HEK293 (cell line): ENCODE measurements at regions not wholly inside any gene's neighbourhood (a gene's known extent, or its start where the extent isn't known, plus 50 kb on each side); places are given as distances from the start of the nearest gene placed in this dataset.

ENCODE experiments used
- CTCF ChIA-PET: fragments of 350-600 bp; formaldehyde crosslinking; extraction: SDS; loops from one replicate; lab custom pipeline; 2021; ENCODE audit warnings: antibody characterized with exemption; lab: Yijun Ruan, JAX
- POLR2A ChIA-PET: fragments of 300-600 bp; formaldehyde crosslinking; extraction: SDS; loops from one replicate; lab custom pipeline; 2020; ENCODE audit warnings: antibody characterized with exemption, inconsistent platforms; lab: Yijun Ruan, JAX
- H3K27ac ChIP-seq: fragments of 200-500 bp; sonication (Bioruptor generic); 2 replicates; pipeline ENCODE4 v1.5.1; 2014; ENCODE audit warnings: low read depth, low read length, control low read depth, inconsistent platforms; ENCODE audit errors: extremely low read depth
- H3K36me3 ChIP-seq, 2 experiments: fragments of 200-500 bp in 1 of 2; sonication (Bioruptor generic) in 1 of 2; 1 replicate in 1 of 2; 2 replicates in 1 of 2; pipeline ENCODE4 v1.5.1; 2014 to 2017; ENCODE audit warnings: inconsistent platforms in 2 of 2, low read length in 2 of 2; ENCODE audit not compliant: control insufficient read depth in 2 of 2, insufficient read depth in 1 of 2
- H3K4me1 ChIP-seq: fragments of 200-500 bp; sonication (Bioruptor generic); 2 replicates; pipeline ENCODE4 v1.5.1; 2014; ENCODE audit warnings: mild to moderate bottlenecking, low read length, inconsistent platforms; ENCODE audit not compliant: control insufficient read depth, insufficient read depth
- H3K4me3 ChIP-seq: 2 replicates; pipeline ENCODE4 v1.5.1; 2011; ENCODE audit warnings: low read depth, mild to moderate bottlenecking, control low read depth, low read length, moderate library complexity
- H3K9me3 ChIP-seq: fragments of 200-500 bp; sonication (Bioruptor generic); 2 replicates; pipeline ENCODE4 v1.5.1; 2014; ENCODE audit warnings: low read depth, low read length, inconsistent platforms; ENCODE audit not compliant: control insufficient read depth, insufficient read depth
- KLF7 ChIP-seq: fragments of 450-650 bp; formaldehyde crosslinking; IDR thresholded peaks from 2 replicates; pipeline ENCODE4 v1.5.1; 2016; ENCODE audit warnings: missing biosample characterization, missing genetic modification characterization, borderline replicate concordance
- KLF8 ChIP-seq: fragments of 450-650 bp; formaldehyde crosslinking; IDR thresholded peaks from 2 replicates; pipeline ENCODE4 v1.5.1; 2016; ENCODE audit warnings: missing biosample characterization, missing genetic modification characterization
- MYNN ChIP-seq: fragments of 450-650 bp; formaldehyde crosslinking; IDR thresholded peaks from 2 replicates; pipeline ENCODE4 v1.5.1; 2016; ENCODE audit warnings: missing biosample characterization, missing genetic modification characterization, borderline replicate concordance
- SETDB1 ChIP-seq: IDR thresholded peaks from one replicate; pipeline ENCODE4 v1.6.1; 2017; ENCODE audit warnings: mild to moderate bottlenecking, low read length, moderate library complexity, mixed read lengths; ENCODE audit not compliant: insufficient read length
- SP2 ChIP-seq: fragments of 450-650 bp; formaldehyde crosslinking; IDR thresholded peaks from 2 replicates; pipeline ENCODE4 v1.5.1; 2016; ENCODE audit warnings: missing biosample characterization, missing genetic modification characterization
- ZFP41 ChIP-seq: fragments of 450-650 bp; formaldehyde crosslinking; IDR thresholded peaks from 2 replicates; pipeline ENCODE4 v1.5.1; 2016; ENCODE audit warnings: missing biosample characterization, missing genetic modification characterization, borderline replicate concordance
- ZFP69B ChIP-seq: fragments of 450-650 bp; formaldehyde crosslinking; IDR thresholded peaks from 2 replicates; pipeline ENCODE4 v1.5.1; 2016; ENCODE audit warnings: missing biosample characterization, missing genetic modification characterization
- ZNF133 ChIP-seq: fragments of 450-650 bp; formaldehyde crosslinking; IDR thresholded peaks from 2 replicates; pipeline ENCODE4 v1.5.1; 2016; ENCODE audit warnings: missing biosample characterization, missing genetic modification characterization
- ZNF140 ChIP-seq: fragments of 450-650 bp; formaldehyde crosslinking; IDR thresholded peaks from 2 replicates; pipeline ENCODE4 v1.5.1; 2016; ENCODE audit warnings: missing biosample characterization, missing genetic modification characterization
- ZNF146 ChIP-seq: fragments of 450-650 bp; formaldehyde crosslinking; IDR thresholded peaks from 2 replicates; pipeline ENCODE4 v1.5.1; 2016; ENCODE audit warnings: missing biosample characterization, missing genetic modification characterization
- ZNF174 ChIP-seq: fragments of 450-650 bp; formaldehyde crosslinking; IDR thresholded peaks from 2 replicates; pipeline ENCODE4 v1.5.0; 2017; ENCODE audit warnings: missing biosample characterization, mild to moderate bottlenecking, missing genetic modification characterization
- ZNF184 ChIP-seq: fragments of 450-650 bp; IDR thresholded peaks from 2 replicates; pipeline ENCODE4 v1.5.1; 2018; ENCODE audit warnings: missing biosample characterization, mild to moderate bottlenecking, missing genetic modification characterization
- ZNF311 ChIP-seq: fragments of 450-650 bp; formaldehyde crosslinking; IDR thresholded peaks from 2 replicates; pipeline ENCODE4 v1.5.1; 2017; ENCODE audit warnings: missing biosample characterization, missing genetic modification characterization, borderline replicate concordance
- ZNF335 ChIP-seq: fragments of 450-650 bp; formaldehyde crosslinking; conservative IDR thresholded peaks from 2 replicates; pipeline ENCODE4 v1.5.1; 2016; ENCODE audit warnings: missing biosample characterization, missing genetic modification characterization
- ZNF398 ChIP-seq: fragments of 450-650 bp; formaldehyde crosslinking; IDR thresholded peaks from 2 replicates; pipeline ENCODE4 v1.5.1; 2017; ENCODE audit warnings: missing biosample characterization, missing genetic modification characterization
- ZNF488 ChIP-seq: fragments of 450-650 bp; formaldehyde crosslinking; IDR thresholded peaks from 2 replicates; pipeline ENCODE4 v1.5.1; 2016; ENCODE audit warnings: missing biosample characterization, missing genetic modification characterization
- ZNF530 ChIP-seq: fragments of 450-650 bp; formaldehyde crosslinking; IDR thresholded peaks from 2 replicates; pipeline ENCODE4 v1.5.1; 2016; ENCODE audit warnings: low read depth, missing biosample characterization, missing genetic modification characterization
- ZNF560 ChIP-seq: fragments of 450-650 bp; formaldehyde crosslinking; IDR thresholded peaks from 2 replicates; pipeline ENCODE4 v1.5.1; 2017; ENCODE audit warnings: missing biosample characterization, missing genetic modification characterization, borderline replicate concordance
- ZNF561 ChIP-seq: fragments of 450-650 bp; IDR thresholded peaks from 2 replicates; pipeline ENCODE4 v1.5.1; 2018; ENCODE audit warnings: missing biosample characterization, missing genetic modification characterization, borderline replicate concordance
- ZNF777 ChIP-seq: fragments of 450-650 bp; formaldehyde crosslinking; IDR thresholded peaks from 2 replicates; pipeline ENCODE4 v1.5.1; 2017; ENCODE audit warnings: missing biosample characterization, missing genetic modification characterization, borderline replicate concordance
- ZSCAN23 ChIP-seq: fragments of 450-650 bp; formaldehyde crosslinking; IDR thresholded peaks from 2 replicates; pipeline ENCODE4 v1.5.1; 2016; ENCODE audit warnings: missing biosample characterization, missing genetic modification characterization
- TF ChIP-seq, protein P1 (sequence below): fragments of 450-650 bp; formaldehyde crosslinking; IDR thresholded peaks from 2 replicates; pipeline ENCODE4 v1.5.1; 2016; ENCODE audit warnings: missing biosample characterization, missing genetic modification characterization
- TF ChIP-seq, protein P2 (sequence below): fragments of 450-650 bp; formaldehyde crosslinking; IDR thresholded peaks from 2 replicates; pipeline ENCODE4 v1.5.1; 2017; ENCODE audit warnings: missing biosample characterization, missing genetic modification characterization

DNA sequence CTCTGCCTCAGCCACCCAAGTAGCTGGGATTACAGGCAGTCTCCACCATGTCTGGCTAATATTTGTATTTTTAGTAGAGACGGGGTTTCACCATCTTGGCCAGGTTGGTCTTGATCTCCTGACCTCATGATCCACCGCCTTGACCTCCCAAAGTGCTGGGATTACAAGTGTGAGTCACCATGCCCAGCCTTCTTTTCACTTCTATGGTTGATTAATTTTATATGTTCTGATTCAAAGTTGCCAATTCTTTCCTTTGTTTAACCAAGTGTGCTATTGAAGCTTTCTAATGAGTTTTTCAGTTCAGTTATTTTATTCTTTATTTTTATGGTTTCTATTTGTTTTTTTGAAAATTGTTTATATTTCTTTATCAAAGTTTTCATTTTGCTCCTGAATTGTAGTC lies 133.1 kb upstream of the KCNJ3 start:
- Histone ChIP-seq H3K27ac (no peak overlapping the region), H3K9me3 (no peaks in the 10 kb centered on the region), H3K4me1 (no peaks in the 10 kb centered on the region), H3K36me3 (no peaks in the 10 kb centered on the region), H3K4me3 (no peak overlapping the region)
- TF ChIP-seq SETDB1 (peak; percentile 52), SP2 (no peak), ZNF777 (no peak)
- ChIA-PET CTCF (no interaction called here), POLR2A (no interaction called here)

GRCh38 chr2:154568413-154568812 lies 130.1 kb upstream of the KCNJ3 start:
- H3K9me3 ChIP-seq: no peaks in the 10 kb centered on the region
- H3K27ac ChIP-seq: no peak overlapping the region
- H3K36me3 ChIP-seq: no peaks in the 10 kb centered on the region
- no peak overlapping the region for H3K4me3 ChIP-seq
- no peak for TF ChIP-seq ZNF561 (tag by site-specific recombination)
- TF ChIP-seq ZNF184 (tag by site-specific recombination): no peak
- no peak for TF ChIP-seq ZNF140 (tag by site-specific recombination)
- TF ChIP-seq ZSCAN23: no peak
- TF ChIP-seq ZNF311: no peak
- no peak for TF ChIP-seq ZNF133 (tag by site-specific recombination)
- TF ChIP-seq KLF7: no peak
- TF ChIP-seq, protein P1, sequence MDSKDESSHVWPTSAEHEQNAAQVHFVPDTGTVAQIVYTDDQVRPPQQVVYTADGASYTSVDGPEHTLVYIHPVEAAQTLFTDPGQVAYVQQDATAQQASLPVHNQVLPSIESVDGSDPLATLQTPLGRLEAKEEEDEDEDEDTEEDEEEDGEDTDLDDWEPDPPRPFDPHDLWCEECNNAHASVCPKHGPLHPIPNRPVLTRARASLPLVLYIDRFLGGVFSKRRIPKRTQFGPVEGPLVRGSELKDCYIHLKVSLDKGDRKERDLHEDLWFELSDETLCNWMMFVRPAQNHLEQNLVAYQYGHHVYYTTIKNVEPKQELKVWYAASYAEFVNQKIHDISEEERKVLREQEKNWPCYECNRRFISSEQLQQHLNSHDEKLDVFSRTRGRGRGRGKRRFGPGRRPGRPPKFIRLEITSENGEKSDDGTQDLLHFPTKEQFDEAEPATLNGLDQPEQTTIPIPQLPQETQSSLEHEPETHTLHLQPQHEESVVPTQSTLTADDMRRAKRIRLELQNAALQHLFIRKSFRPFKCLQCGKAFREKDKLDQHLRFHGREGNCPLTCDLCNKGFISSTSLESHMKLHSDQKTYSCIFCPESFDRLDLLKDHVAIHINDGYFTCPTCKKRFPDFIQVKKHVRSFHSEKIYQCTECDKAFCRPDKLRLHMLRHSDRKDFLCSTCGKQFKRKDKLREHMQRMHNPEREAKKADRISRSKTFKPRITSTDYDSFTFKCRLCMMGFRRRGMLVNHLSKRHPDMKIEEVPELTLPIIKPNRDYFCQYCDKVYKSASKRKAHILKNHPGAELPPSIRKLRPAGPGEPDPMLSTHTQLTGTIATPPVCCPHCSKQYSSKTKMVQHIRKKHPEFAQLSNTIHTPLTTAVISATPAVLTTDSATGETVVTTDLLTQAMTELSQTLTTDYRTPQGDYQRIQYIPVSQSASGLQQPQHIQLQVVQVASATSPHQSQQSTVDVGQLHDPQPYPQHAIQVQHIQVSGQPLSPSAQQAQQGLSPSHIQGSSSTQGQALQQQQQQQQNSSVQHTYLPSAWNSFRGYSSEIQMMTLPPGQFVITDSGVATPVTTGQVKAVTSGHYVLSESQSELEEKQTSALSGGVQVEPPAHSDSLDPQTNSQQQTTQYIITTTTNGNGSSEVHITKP (tag by site-specific recombination): no peak
- no peak for TF ChIP-seq ZNF560 (tag by site-specific recombination)
- TF ChIP-seq ZFP69B (tag by site-specific recombination): no peak
- no peak for TF ChIP-seq ZNF530 (tag by site-specific recombination)
- no peak for TF ChIP-seq ZNF335 (tag by site-specific recombination)
- TF ChIP-seq KLF8: no peak
- TF ChIP-seq ZNF146: no peak
- TF ChIP-seq ZFP41 (tag by site-specific recombination): no peak
- TF ChIP-seq MYNN (tag by site-specific recombination): no peak
- no peak for TF ChIP-seq ZNF174
- TF ChIP-seq ZNF488 (tag by site-specific recombination): no peak
- TF ChIP-seq ZNF398 (tag by site-specific recombination): no peak
- TF ChIP-seq, protein P2, sequence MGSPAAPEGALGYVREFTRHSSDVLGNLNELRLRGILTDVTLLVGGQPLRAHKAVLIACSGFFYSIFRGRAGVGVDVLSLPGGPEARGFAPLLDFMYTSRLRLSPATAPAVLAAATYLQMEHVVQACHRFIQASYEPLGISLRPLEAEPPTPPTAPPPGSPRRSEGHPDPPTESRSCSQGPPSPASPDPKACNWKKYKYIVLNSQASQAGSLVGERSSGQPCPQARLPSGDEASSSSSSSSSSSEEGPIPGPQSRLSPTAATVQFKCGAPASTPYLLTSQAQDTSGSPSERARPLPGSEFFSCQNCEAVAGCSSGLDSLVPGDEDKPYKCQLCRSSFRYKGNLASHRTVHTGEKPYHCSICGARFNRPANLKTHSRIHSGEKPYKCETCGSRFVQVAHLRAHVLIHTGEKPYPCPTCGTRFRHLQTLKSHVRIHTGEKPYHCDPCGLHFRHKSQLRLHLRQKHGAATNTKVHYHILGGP (tag by site-specific recombination): no peak
- TF ChIP-seq, all 188 proteins: peak for 0
- POLR2A ChIA-PET: no interaction called here
- CTCF ChIA-PET: no interaction called here
- H3K4me1 ChIP-seq: no peaks in the 10 kb centered on the region
